Nephron progenitor cell (in vitro differentiated cells): ENCODE measurements at regions not wholly inside any gene's neighbourhood (a gene's known extent, or its start where the extent isn't known, plus 50 kb on each side); places are given as distances from the start of the nearest gene placed in this dataset.

Source experiments
- DNase-seq: peaks from one replicate; pipeline ENCODE4 v3.0.0; 2021
- H3K27ac Mint-ChIP-seq: 2 replicates; pipeline ENCODE4 v1.8.0; 2021; ENCODE audit warnings: mild to moderate bottlenecking, moderate library complexity, mixed read lengths
- H3K27me3 Mint-ChIP-seq: 2 replicates; pipeline ENCODE4 v1.8.0; 2021; ENCODE audit warnings: mild to moderate bottlenecking, low read depth, mixed read lengths; ENCODE audit not compliant: poor library complexity
- H3K36me3 Mint-ChIP-seq: 2 replicates; pipeline ENCODE4 v1.8.0; 2021; ENCODE audit warnings: low read depth, mixed read lengths
- H3K4me1 Mint-ChIP-seq: 2 replicates; pipeline ENCODE4 v1.8.0; 2021; ENCODE audit warnings: mixed read lengths
- H3K4me3 Mint-ChIP-seq: 2 replicates; pipeline ENCODE4 v1.8.0; 2021; ENCODE audit warnings: mild to moderate bottlenecking, moderate library complexity, mixed read lengths
- H3K9me3 Mint-ChIP-seq: 2 replicates; pipeline ENCODE4 v1.8.0; 2021; ENCODE audit warnings: mild to moderate bottlenecking, moderate library complexity, mixed read lengths
- CTCF ChIP-seq: fragments of 200-600 bp; sonication (generic); IDR thresholded peaks from 2 replicates; pipeline ENCODE4 v1.5.0; 2021; ENCODE audit warnings: antibody characterized with exemption

GRCh38 chr2:216565956-216566355 is 67.3 kb upstream of the IGFBP2 start:
- Mint-ChIP-seq H3K9me3 (peaks cover 33% of the 10 kb centered on the region), H3K4me3 (no peak overlapping the region), H3K36me3 (peaks cover 11% of the 10 kb centered on the region), H3K4me1 (peaks cover 47% of the 10 kb centered on the region), H3K27me3 (no peaks in the 10 kb centered on the region), H3K27ac (no peak overlapping the region)
- TF ChIP-seq CTCF: no peak
- no peak for DNase-seq

DNA sequence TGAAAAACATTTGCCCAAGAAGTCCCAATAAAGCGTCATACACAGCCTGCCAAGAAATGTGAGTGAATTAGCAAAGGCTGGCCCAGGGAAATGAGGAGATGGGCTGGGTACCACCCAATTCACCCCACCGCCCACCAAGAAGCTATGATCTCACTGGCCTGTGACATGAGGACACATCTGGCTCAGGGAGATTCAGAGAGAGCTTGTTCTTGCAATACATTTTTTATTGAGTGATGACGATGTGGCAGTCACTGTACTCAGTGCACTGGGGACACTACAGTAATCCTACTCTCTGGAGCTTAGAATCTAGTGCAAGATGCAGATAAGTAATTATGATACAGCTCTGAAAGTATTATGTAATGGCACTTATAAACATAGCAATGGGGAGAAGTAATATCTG is 64.6 kb upstream of the IGFBP2 start:
- peaks cover 29% of the 10 kb centered on the region for H3K4me1 Mint-ChIP-seq
- H3K4me3 Mint-ChIP-seq: no peak overlapping the region
- H3K36me3 Mint-ChIP-seq: peaks cover 16% of the 10 kb centered on the region
- no peak overlapping the region for H3K27ac Mint-ChIP-seq
- no peak for TF ChIP-seq CTCF
- no peaks in the 10 kb centered on the region for H3K27me3 Mint-ChIP-seq
- no peak for DNase-seq
- peaks cover 48% of the 10 kb centered on the region for H3K9me3 Mint-ChIP-seq

GRCh38 chr2:216569765-216570164 is 63.5 kb upstream of the IGFBP2 start:
- H3K27me3 Mint-ChIP-seq: no peaks in the 10 kb centered on the region
- peaks cover 26% of the 10 kb centered on the region for H3K4me1 Mint-ChIP-seq
- no peak for TF ChIP-seq CTCF
- H3K36me3 Mint-ChIP-seq: peaks cover 16% of the 10 kb centered on the region
- no peak overlapping the region for H3K27ac Mint-ChIP-seq
- H3K4me3 Mint-ChIP-seq: no peak overlapping the region
- DNase-seq: no peak
- peaks cover 40% of the 10 kb centered on the region for H3K9me3 Mint-ChIP-seq

GRCh38 chr2:216570357-216570756 is 62.9 kb upstream of the IGFBP2 start:
- no peak overlapping the region for H3K27ac Mint-ChIP-seq
- peaks cover 35% of the 10 kb centered on the region for H3K9me3 Mint-ChIP-seq
- no peak for TF ChIP-seq CTCF
- no peaks in the 10 kb centered on the region for H3K27me3 Mint-ChIP-seq
- peaks cover 23% of the 10 kb centered on the region for H3K4me1 Mint-ChIP-seq
- no peak overlapping the region for H3K4me3 Mint-ChIP-seq
- no peak for DNase-seq
- H3K36me3 Mint-ChIP-seq: peaks cover 14% of the 10 kb centered on the region

GRCh38 chr2:216571178-216571908 is 61.9 kb upstream of the IGFBP2 start:
- Mint-ChIP-seq H3K27ac (no peak overlapping the region), H3K4me3 (no peak overlapping the region), H3K27me3 (no peaks in the 10 kb centered on the region), H3K36me3 (peaks cover 6% of the 10 kb centered on the region), H3K9me3 (peaks cover 25% of the 10 kb centered on the region), H3K4me1 (peaks cover 21% of the 10 kb centered on the region)
- no peak for DNase-seq
- TF ChIP-seq CTCF: no peak

- H3K36me3 Mint-ChIP-seq: peaks cover 5% of the 10 kb centered on the region
- peaks cover 21% of the 10 kb centered on the region for H3K4me1 Mint-ChIP-seq
- no peak for DNase-seq
- no peak overlapping the region for H3K4me3 Mint-ChIP-seq
- peaks cover 21% of the 10 kb centered on the region for H3K9me3 Mint-ChIP-seq
- no peaks in the 10 kb centered on the region for H3K27me3 Mint-ChIP-seq
- no peak overlapping the region for H3K27ac Mint-ChIP-seq
- no peak for TF ChIP-seq CTCF
Observed at GRCh38 chr2:216571909-216572513, 61.2 kb upstream of the IGFBP2 start.
